Spleen (tissue), 7 donors: ENCODE measurements at regions not wholly inside any gene's neighbourhood (a gene's known extent, or its start where the extent isn't known, plus 50 kb on each side); places are given as distances from the start of the nearest gene placed in this dataset.

Source experiments
- POLR2A ChIP-seq, 3 donors: fragments of 450-650 bp; IDR thresholded peaks; one replicate each; pipeline ENCODE4 v1.5.1; 2017; ENCODE audit warnings: antibody characterized with exemption in 3 of 3, mild to moderate bottlenecking in 1 of 3
- TF ChIP-seq, protein P1 (sequence below), 11 experiments: fragments of 200-600 bp in 7 of 11; fragments of 450-650 bp in 4 of 11; sonication (generic) in 4 of 11; IDR thresholded peaks in 8 of 11; conservative IDR thresholded peaks in 3 of 11; 1 replicate in 7 of 11; 2 replicates in 4 of 11; pipeline versions ENCODE4 v1.4.0 to v1.8.0; 2016 to 2021; ENCODE audit warnings: antibody characterized with exemption in 11 of 11, inconsistent platforms in 4 of 11, mild to moderate bottlenecking in 1 of 11
- donor health status: DM: no; HTN: no; CAD: no; lungs with moderate emphysema.
- donor health status: DM: no; HTN: no; CAD: no.
- donor health status: DM: no; HTN: no; CAD: no.

DNA sequence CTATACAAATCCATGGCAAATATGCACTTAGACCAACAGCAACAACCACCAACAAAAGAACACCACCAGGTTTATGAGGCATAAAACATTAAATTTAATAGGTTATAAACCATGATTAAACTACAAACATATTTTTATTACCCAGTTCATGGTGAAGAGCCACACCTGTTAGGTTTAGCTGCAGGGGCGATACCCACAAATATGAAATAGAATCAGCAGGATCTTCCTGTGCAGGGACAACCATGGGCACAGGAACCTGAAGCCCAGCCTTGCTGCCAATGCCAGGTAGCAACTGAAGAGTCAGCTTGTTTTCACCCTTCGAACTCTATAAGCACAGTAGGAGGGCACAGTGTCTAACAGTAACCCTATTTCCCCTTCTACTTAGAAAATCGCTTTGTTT, 675.0 kb downstream of the SATB2 start:
- no peak for TF ChIP-seq POLR2A (IDR thresholded peaks at IDR 0.05)
- TF ChIP-seq, protein P1, sequence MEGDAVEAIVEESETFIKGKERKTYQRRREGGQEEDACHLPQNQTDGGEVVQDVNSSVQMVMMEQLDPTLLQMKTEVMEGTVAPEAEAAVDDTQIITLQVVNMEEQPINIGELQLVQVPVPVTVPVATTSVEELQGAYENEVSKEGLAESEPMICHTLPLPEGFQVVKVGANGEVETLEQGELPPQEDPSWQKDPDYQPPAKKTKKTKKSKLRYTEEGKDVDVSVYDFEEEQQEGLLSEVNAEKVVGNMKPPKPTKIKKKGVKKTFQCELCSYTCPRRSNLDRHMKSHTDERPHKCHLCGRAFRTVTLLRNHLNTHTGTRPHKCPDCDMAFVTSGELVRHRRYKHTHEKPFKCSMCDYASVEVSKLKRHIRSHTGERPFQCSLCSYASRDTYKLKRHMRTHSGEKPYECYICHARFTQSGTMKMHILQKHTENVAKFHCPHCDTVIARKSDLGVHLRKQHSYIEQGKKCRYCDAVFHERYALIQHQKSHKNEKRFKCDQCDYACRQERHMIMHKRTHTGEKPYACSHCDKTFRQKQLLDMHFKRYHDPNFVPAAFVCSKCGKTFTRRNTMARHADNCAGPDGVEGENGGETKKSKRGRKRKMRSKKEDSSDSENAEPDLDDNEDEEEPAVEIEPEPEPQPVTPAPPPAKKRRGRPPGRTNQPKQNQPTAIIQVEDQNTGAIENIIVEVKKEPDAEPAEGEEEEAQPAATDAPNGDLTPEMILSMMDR (IDR thresholded peaks at IDR 0.05 in 8 of 11, conservative IDR thresholded peaks at IDR 0.05 in 3 of 11): no peak
